ENCODE measurements at regions not wholly inside any gene's neighbourhood (a gene's known extent, or its start where the extent isn't known, plus 50 kb on each side); places are given as distances from the start of the nearest gene placed in this dataset.

GRCh38 chr16:49969091-49970030, 55.7 kb upstream of the CNEP1R1 start:
- Histone ChIP-seq H4K20me1 (ENCODE audit: insufficient read depth) (no peaks in the 10 kb centered on the region), H3K4me1 (ENCODE audit: control insufficient read depth in 1 of 2, insufficient read depth in 2 of 2, low read length in 2 of 2) (no peaks in the 10 kb centered on the region), H3K4me3 (replicated peaks in 1 of 2; ENCODE audit: low read depth in 1 of 2, low read length in 2 of 2) (no peak overlapping the region), H2AFZ (ENCODE audit: low read depth, low read length, poor library complexity, severe bottlenecking) (no peak overlapping the region), H3K4me2 (ENCODE audit: low read length) (no peak overlapping the region), H3K79me2 (ENCODE audit: insufficient read depth, low read length) (no peaks in the 10 kb centered on the region), H3K27ac (ENCODE audit: low read depth, low read length) (no peak overlapping the region), H3K27me3 (ENCODE audit: insufficient read depth, low read length) (no peaks in the 10 kb centered on the region), H3K9me3 (ENCODE audit: control insufficient read depth in 1 of 2, insufficient read depth in 1 of 2, low read depth in 1 of 2, low read length in 2 of 2) (no peaks in the 10 kb centered on the region), H3K36me3 (ENCODE audit: control insufficient read depth in 1 of 2, insufficient read depth in 2 of 2, low read length in 2 of 2) (no peaks in the 10 kb centered on the region), H3K9me2 (ENCODE audit: insufficient read depth) (no peaks in the 10 kb centered on the region), H3K9ac (ENCODE audit: low read length) (no peak overlapping the region)
- no TSS peak for BruUV-seq (replicated peaks)
- intact Hi-C loops (cut with micrococcal nuclease): no loop called here
- ATAC-seq (no peak), DNase-seq (ENCODE audit: low read depth, low spot score) (no peak)
- RAD21 ChIA-PET (ENCODE audit: low non-redundant PET in 1 of 2, low total read pairs in 2 of 2, uncharacterized antibody in 2 of 2, unreplicated experiment in 2 of 2): no interaction called here
- no peak for TF ChIP-seq POLR2A (IDR thresholded peaks at IDR 0.05; ENCODE audit: borderline replicate concordance, extremely low read depth, insufficient read depth, insufficient read length)
- CTCF ChIA-PET: interaction anchor here (1.5 kb wide), 1 partner anchor 12 kb away, joined by 9 read pairs; no protein-coding TSS in a partner anchor
- POLR2A ChIA-PET: no interaction called here

- H3K9ac ChIP-seq (ENCODE audit: low read length): no peak overlapping the region
- ChIA-PET POLR2A (no interaction called here), CTCF (no interaction called here), RAD21 (ENCODE audit: low non-redundant PET in 1 of 2, low total read pairs in 2 of 2, uncharacterized antibody in 2 of 2, unreplicated experiment in 2 of 2) (no interaction called here)
- no peaks in the 10 kb centered on the region for H3K9me3 ChIP-seq (ENCODE audit: control insufficient read depth in 1 of 2, insufficient read depth in 1 of 2, low read depth in 1 of 2, low read length in 2 of 2)
- no peaks in the 10 kb centered on the region for H4K20me1 ChIP-seq (ENCODE audit: insufficient read depth)
- intact Hi-C loops (cut with micrococcal nuclease): no loop called here
- no peaks in the 10 kb centered on the region for H3K79me2 ChIP-seq (ENCODE audit: insufficient read depth, low read length)
- no peak overlapping the region for H3K27ac ChIP-seq (ENCODE audit: low read depth, low read length)
- H3K27me3 ChIP-seq (ENCODE audit: insufficient read depth, low read length): no peaks in the 10 kb centered on the region
- no peak overlapping the region for H3K4me2 ChIP-seq (ENCODE audit: low read length)
- ATAC-seq (no peak), DNase-seq (ENCODE audit: low read depth, low spot score) (no peak)
- H2AFZ ChIP-seq (ENCODE audit: low read depth, low read length, poor library complexity, severe bottlenecking): no peak overlapping the region
- BruUV-seq (replicated peaks): no TSS peak
- TF ChIP-seq MAX (IDR thresholded peaks at IDR 0.05) (no peak), POLR2AphosphoS5 (IDR thresholded peaks at IDR 0.05; ENCODE audit: low read depth, low read length) (no peak), ATF3 (IDR thresholded peaks at IDR 0.05) (no peak), YY1 (IDR thresholded peaks at IDR 0.05; ENCODE audit: extremely low read depth, insufficient replicate concordance, low read depth, low read length) (no peak), RAD21 (IDR thresholded peaks at IDR 0.05; ENCODE audit: low read depth) (no peak), ZBTB33 (IDR thresholded peaks at IDR 0.05; ENCODE audit: extremely low read depth, insufficient replicate concordance, low read length) (no peak), TCF7L2 (IDR thresholded peaks at IDR 0.05; ENCODE audit: borderline replicate concordance, extremely low read depth, insufficient read depth, insufficient read length) (no peak), SRF (IDR thresholded peaks at IDR 0.05; ENCODE audit: low read depth) (no peak), EZH2 (IDR thresholded peaks at IDR 0.05) (no peak), CBX3 (IDR thresholded peaks at IDR 0.05; ENCODE audit: low read depth) (no peak), EGR1 (IDR thresholded peaks at IDR 0.05; ENCODE audit: low read depth) (no peak), SIN3A (IDR thresholded peaks at IDR 0.05; ENCODE audit: low read depth) (no peak)
- no peaks in the 10 kb centered on the region for H3K9me2 ChIP-seq (ENCODE audit: insufficient read depth)
- H3K4me3 ChIP-seq (replicated peaks in 1 of 2; ENCODE audit: low read depth in 1 of 2, low read length in 2 of 2): no peak overlapping the region
- no peaks in the 10 kb centered on the region for H3K4me1 ChIP-seq (ENCODE audit: control insufficient read depth in 1 of 2, insufficient read depth in 2 of 2, low read length in 2 of 2)
- no peaks in the 10 kb centered on the region for H3K36me3 ChIP-seq (ENCODE audit: control insufficient read depth in 1 of 2, insufficient read depth in 2 of 2, low read length in 2 of 2)
These were observed 54.1 kb upstream of the CNEP1R1 start for GRCh38 chr16:49970797-49971431.

Measured in HCT116 (cell line).